GM19452 (cell line): ENCODE measurements at regions not wholly inside any gene's neighbourhood (a gene's known extent, or its start where the extent isn't known, plus 50 kb on each side); places are given as distances from the start of the nearest gene placed in this dataset.
"Not testable (repeated sequence)": the region's sequence is repeated elsewhere in the genome, so short reads cannot be mapped to it uniquely, and the experiment has no call there.

Experiments used
- ATAC-seq: cut with Tn5 transposase; IDR thresholded peaks from one replicate; pipeline ENCODE4 v1.9.1; 2021; ENCODE audit not compliant: unreplicated experiment

DNA sequence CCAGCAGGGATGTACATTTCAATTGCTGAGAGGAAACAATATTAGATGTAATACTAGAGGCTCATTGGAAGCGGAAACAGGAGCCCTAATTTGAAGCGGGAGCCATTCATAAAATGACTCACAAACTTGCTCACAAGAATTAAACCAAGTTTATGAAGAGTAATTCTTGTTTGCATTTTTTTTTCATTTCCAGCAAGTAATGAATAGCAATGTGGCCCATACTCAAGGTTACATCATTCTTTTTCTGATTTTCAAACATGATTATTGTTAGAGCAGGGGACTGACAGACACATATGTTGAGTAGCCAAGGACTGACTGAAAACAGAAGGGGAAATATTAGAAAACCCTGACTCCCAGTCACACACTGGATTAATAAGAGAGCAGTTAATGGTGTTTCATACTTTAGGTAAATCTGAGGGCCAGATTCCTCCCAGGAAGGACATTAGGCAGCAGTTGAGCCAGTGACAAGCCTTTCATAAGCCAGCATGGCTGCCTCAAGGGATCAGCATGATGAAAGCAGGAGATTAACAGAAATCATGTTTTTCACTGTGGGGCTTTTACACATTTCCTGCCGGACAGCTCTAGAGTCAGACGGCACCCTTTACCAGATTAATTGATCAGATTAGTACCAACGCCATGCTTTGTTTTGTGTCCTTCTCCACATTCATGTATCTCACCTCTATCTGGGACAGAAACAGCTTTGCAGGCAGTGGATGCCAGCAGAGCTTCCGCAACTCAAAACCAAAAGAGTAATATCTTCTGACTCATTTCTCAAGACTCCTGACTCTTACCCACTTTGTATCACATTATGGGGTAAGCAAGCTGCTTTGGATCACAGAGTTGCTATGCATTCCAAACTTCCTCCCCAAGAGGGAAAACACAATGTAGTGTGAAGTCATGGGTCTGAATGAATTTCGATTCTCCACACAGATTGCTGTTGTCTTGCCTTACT lies 831.6 kb downstream of the KCNA4 start:
- ATAC-seq, result no peak

DNA sequence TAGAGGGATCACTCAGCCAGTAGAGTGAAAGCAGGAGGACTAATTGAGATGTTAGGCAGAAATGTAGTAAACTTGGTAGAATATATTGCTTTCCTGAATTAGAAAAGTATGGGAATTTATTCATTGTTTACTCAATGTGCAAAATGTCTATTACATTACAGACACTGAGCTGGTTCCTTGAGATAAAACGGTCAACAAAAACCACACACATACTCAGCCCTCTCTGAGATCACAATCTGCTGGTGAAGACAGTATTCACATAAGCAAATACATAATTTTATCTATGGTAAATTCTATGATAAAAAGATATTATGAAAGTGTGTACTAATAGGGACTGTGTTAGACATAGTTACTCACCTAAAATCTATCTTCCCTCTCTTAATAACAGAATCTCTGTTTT lies 833.5 kb downstream of the KCNA4 start:
- no peak for ATAC-seq

DNA sequence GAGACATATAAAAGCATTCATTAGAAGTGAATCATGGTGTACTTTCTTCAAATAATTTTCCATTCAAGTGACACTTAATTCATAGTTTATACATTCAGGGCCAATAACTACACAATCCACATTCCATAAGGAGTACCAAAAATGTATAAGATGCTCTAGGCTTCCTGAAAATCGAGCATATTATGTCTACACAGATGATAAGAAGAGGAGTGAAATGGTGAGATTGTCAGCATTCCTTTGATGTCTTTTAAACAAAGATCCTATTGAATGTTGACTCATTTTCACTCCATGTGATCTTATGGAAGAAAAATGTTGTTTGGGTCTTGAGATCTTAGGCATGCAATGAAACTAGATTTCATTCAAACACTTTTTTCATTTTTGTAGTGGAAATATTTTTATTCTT lies 843.2 kb downstream of the KCNA4 start:
- ATAC-seq, result no peak

DNA sequence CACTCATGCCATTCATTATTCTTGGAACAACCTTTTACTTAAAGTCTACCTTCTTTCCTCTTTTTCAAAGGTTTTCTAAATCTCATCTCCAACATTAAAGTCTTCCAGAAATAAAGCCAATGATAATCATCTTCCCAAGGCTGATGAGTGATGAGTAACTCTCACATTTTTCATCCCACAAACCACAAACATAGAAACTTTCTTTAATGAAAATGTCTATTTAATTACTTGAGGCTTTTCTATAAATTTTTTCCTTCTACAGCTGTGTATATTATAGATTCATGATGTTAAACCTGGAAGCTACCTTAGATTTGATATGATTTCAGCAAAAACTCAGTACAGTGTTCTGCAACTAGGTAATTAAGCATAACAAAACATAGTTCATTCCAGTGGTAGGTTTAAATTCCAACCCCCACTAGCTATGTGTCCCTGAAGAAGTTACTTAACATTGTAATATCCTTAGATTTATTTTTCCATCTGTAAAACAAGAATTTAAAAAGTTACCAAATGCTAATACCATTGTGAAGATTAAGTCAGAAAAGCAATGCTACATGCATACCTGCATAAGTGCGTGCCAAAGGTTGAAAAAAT lies 845.4 kb downstream of the KCNA4 start:
- ATAC-seq, result no peak

DNA sequence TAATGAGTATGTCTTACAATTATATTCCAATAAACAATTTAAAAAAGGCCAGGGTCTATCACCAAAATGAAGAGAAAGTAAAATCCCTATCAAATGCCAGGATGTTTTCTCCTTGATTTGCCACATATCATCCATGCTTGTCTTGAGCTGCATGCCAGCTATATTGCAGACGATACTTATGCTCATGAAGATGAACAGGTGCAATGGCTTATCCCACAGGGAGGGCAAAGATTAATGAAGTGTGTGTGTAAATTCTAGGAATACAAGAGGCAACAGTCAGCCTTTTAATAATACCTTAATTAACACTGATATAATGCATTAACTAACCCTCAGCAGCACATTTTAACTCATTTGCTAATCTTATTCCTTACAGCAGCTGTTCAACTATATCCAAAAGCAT lies 850.5 kb downstream of the KCNA4 start:
- no peak for ATAC-seq

DNA sequence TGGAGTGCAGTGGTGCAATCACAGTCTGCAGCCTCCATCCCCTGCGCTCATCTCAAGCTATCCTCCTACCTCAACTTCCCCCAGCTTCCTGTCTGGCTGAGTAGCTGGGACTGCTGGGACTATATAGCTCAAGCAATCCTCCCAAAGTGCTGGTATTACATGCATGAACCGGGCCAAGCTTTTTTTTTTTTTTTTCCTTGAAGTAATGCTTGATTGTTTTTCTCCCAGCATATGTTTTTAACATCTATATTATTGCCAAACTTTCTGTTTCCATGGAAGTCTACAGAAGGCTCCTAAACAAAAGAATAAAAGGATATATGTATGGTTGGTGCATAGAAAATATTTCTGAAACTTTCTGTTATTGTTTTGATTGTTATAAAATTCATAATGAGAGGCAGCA lies 853.6 kb downstream of the KCNA4 start:
- ATAC-seq, result no peak

DNA sequence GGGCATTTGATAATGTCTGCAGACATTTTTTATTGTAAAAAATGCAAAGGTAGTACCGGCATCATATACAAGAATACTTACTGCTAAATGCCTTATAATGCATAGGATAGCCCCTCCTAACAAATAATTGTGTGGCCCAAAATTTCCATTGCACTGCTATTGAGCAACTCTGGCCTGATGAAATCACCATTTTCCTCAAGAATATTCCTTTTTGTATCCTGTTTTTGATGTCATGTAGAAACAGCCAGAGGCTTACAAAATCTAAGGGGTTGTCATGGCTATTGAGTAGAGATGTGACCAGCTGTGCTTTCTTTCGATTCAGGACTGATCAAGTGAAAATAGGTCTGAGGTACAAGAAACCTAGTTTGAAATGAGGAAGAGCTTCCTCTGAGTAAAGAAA lies 854.3 kb downstream of the KCNA4 start:
- no peak for ATAC-seq

DNA sequence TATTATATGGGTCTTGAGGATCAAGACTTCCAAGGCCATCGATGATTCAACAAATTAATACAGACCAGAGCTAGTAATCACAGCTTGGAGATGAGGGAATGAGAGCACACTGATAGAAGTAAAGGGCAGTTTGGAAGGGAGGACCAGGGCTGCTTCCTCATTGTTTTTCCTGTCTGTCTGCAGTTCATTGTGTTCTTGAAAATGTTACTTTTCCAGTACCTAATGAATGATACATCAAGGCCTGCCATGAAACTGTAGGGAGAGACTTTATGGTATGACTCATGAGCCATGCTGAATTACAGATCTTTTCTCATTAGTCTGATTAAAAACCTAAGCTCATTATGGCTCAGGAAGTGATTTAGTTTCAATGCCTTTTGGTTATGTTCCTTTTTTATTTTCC lies 855.6 kb downstream of the KCNA4 start:
- no peak for ATAC-seq

DNA sequence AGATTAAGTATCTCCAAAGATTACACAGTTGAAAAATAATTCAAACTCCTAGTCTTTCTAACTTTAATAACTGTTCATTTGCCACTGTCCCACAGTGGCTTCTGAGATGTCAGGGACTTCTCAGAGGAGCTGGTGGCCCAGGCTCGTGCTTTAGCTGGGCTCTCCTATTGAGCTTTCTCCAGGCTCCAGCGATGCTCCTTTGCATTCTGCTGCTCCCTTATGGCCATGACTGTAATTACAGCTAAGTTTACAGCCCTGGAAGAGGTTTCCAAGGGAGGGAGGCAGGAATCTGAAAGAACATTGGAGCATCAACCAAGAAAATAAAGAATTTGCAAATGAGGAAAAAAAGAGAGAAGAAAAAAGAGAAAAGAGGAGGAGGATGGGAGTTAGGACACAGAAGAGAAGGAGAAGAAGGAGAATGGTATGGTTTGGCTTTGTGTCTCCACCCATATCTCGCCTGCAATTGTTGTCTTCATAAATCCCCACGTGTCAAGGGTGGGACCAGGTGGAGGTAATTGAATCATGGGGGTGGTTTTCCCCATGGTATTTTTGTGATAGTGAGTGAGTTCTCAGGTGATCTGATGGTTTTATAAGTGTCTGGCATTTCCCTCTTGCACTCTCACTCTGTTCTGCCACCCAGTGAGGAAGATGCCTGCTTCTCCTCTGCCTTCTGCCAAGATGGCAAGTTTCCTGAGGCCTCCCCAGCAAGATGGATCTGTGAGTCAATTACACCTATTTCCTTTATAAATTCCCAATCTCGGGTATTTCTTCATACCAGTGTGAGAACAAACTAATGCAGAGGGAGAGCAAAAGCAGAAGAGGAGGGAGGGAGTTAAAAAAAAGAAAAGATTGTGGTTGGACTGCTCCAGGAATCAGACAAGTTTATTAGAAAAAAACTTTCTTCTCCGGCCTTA lies 857.0 kb downstream of the KCNA4 start:
- peak; percentile 82 for ATAC-seq

DNA sequence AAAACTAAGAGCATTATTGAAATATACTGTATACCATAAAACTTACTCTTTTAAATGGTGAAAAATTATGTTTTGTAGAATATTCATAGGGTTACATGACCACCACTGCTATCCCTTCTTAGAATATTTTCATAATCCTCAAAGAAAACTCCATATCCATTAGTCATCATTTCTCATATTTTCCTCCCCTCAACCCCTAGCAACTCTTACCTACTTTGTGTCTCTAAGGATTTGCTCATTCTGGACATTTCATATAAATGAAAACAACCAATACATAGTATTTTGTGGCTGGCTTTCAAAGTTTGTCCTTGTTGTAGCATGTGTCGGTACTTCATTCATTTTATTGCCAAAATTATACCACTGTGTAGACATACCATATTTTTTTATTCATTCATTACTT lies 863.8 kb downstream of the KCNA4 start:
- no peak for ATAC-seq

DNA sequence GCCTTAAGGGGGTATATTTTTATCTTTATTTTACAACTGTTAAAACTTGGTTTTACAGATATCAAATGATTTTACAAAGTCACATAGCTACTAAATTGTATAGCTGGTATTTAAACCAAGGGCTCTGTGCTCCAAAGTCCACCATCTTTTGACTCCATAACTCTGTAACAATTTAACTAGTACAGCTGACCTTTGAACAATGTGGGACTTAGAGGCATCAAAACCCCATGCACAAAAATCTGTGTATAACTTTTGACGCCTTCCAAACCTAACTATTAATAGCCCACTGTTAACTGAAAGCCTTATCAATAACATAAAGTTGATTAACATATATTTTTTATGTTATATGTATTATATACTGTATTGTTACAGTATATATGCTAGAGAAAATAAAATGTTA lies 874.3 kb downstream of the KCNA4 start:
- not testable (repeated sequence) for ATAC-seq

DNA sequence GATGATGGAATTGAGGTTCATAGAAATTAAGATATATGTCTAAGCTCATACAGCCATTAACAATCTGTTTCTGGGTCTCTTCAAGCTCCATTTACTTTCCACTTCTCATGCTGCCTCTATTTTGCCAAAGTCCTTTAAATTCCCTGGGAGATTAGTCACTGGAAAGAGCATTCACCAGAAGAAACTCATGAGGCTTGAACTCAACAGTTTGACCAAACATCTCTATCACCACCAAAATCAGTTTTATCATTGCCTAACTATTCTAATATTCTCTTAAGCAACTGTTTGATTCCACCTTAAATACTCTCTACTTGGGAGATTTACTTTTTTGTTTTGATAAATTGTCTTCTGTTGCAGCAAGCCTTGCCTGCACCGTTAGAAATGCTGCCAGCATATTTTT lies 881.3 kb downstream of the KCNA4 start:
- ATAC-seq, result no peak

DNA sequence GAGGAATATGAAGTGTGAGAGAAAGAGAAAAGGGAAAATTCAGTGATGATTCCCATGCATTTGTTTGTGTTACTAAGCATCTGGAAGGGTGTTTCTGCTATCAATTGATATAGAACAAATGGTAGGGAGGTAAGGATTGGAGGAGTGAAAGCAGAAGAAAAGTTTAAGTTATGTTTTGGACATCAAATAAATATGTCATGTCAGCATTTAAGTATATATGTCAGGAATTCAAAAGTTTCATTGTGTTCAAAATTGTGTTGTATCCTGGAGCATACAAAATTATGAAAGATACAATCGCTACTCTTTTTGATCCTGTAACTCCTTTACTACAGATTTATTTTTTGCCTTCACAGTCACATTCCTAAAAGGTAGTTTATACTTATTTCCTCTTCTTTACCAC lies 885.8 kb downstream of the KCNA4 start:
- ATAC-seq, result no peak

DNA sequence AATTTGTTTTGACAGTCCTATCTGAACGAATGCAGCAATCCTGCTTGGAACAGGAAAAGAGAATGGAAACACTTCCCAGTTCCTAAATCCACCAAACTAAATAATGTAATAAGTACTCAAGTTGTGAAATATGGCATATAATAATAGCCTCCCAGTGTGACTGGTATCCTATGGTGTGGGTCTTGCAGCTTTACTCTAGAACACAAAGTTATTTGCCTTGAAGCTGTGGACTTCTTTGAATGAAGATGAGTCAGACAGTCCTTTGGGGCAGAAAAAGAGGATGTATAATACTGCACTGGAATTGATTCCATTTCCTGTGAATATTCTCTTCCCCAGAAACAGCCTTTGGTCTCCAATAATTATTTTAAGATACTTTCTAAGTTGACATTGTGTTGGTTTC lies 887.0 kb downstream of the KCNA4 start:
- no peak for ATAC-seq

DNA sequence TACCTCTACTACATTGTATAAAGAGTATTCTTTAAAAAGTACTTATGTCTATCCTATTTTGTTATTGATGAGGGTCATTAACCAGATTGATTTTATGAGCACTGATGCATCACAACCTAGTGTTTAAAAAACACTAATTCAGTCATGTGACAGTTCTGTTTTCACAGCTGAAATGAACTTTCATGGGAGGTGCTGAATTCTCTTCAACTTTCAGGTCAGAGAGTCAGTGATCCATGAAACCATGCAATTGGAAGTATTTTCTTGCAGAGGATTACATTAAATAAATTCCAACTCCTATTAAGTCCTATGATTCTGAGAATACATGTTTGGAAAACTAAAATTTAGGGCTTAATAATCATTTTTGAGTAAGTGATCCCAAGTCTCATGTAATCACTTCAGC lies 889.4 kb downstream of the KCNA4 start:
- ATAC-seq, result no peak

DNA sequence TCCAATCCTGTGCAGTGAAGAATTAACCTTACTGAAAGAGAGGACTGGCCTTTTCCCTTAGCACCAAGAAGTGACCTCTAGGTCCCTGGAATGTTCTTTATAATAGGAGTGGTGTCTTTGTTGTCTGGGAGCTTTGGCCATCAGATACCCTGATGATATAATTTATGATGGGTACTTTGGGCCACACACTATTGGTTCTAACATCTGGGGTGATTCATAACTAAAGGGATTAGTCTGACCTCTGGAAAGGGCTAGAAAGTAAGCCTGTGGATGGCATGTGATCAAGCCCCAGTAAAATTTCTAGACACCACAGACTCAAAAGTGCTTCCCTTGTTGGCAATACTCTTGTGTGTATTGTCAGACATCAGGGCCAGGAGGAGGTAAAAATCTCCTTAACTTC lies 891.2 kb downstream of the KCNA4 start:
- ATAC-seq, result no peak

DNA sequence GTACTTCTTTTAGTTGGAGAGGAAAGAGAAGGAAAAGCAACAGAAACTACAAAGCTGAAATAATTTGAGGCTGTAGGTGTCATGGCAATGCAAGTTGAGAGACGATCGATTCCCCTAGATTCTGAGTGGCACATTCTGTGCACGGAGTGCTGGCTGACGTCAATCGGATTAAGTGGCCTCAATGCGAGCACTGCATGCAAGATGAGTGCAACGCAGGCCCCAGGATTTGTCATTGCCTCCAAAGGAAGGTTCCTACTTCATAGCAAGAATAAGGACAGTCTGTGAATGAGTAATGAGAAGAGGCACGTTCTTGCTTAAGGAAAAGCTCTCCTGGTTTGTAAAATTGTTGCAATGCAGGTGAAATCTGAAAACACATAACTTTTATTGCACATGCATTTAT lies 892.4 kb downstream of the KCNA4 start:
- no peak for ATAC-seq

DNA sequence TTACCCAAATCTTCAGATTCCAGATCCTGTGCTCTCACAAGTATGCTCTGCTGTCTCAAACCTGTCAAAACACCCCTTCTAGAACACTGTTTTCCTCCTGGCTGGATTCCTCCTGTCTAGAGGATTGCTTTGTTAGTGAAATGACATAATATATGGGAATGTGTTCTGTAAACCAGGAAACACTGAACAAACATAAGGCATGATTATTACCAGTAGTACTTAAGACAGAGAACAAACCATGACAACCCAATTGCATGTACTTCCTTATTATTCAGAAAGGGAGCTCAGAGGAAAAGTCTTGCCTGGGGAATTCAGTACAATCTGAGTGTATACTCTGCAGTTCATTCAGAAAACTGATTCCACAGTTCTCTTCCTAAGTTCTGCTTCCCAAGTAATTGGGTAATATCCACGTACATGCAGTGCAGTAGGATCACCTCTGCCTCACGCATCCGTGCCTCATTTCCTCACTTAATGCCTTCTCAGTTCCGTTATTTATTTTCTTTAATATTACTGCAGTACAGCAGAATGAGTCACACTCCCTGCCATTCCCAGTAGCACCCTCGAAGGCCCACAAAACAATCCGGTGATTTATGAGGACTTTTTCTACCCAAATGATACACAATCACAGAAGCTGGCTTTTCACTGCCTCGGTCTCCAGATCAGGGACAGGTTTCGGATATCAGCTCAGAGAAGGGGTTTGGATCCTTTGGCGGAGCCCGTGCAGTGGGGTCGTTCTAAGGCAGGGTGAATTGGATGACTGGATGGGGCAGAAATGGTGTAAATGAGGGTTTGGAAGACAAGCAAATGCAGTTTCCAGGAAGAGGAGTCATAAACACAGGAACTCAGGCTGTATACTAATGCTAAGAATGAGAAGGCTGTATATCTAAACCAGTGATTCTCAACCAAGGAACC lies 896.9 kb downstream of the KCNA4 start:
- ATAC-seq, result no peak

DNA sequence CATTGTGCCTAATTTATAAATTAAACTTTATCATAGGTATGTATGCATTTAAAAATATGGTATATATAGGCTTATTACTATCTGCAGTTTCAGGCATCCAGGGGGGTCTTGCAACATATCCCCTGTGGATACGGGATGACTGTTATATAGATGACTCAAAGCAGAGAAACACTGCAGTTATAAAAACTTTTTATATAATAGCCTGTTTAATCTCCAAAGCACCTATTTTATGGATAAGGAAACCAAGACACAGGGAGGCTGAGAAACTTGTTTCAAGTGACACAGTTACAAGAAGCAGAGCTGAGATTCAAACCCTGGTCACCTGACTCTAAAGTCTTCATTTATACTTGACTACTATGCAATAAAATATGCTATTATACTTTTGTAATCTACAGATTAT lies 897.7 kb downstream of the KCNA4 start:
- ATAC-seq, result no peak

DNA sequence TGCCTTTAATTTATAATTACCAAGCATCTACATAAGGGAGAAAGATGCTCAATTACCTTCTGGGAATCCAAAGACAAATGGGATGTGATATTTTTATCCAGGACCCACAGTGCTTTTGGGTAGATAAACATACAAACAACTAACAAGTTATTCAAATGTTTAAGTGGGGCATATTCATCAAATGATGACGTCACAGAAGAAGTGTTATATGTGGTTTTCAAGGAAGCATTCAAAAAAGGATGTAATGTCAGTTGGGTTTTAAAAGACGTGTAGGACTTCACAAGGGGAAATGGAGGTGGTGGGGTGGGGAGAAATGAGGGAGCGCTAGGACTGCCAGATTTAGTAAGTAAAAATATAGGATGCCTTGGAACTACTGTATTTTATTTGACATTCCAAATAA lies 915.9 kb downstream of the KCNA4 start:
- ATAC-seq, result no peak

DNA sequence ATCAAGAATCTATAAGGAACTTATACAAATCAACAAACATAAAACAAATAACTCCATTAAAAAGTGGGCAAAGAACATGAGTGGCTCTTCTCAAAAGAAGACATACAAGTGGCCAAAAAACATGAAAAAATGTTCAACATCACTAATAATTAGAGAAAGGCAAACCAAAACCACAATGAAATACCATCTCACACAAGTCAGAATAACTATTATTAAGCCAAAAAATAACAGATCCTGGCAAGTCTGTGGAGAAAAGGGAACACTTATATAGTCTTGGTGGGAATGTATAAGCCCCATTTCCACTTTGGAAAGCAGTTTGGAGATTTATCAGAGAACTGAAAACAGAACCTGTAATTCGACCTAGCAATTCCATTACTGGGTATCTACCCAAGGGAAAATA lies 921.0 kb downstream of the KCNA4 start:
- ATAC-seq, result no peak
